ACHN (cell line): ENCODE measurements at regions not wholly inside any gene's neighbourhood (a gene's known extent, or its start where the extent isn't known, plus 50 kb on each side); places are given as distances from the start of the nearest gene placed in this dataset.
"Not testable (repeated sequence)": the region's sequence is repeated elsewhere in the genome, so short reads cannot be mapped to it uniquely, and the experiment has no call there.

Source experiments
- DNase-seq: peaks from one replicate; pipeline ENCODE4 v3.0.0-alpha.2; 2015
- in situ Hi-C: cut with HindIII; loops from 2 replicates; pipeline ENCODE4 v1.10.0; 2017; ENCODE audit warnings: low sequenced_read_pairs, low pct_ligation_motif_present, low pct_unique_long_range_greater_than_20kb

GRCh38 chr4:148852092-148852699, 410.0 kb upstream of the NR3C2 start:
- in situ Hi-C loops: no loop called here
- DNase-seq: no peak

DNA sequence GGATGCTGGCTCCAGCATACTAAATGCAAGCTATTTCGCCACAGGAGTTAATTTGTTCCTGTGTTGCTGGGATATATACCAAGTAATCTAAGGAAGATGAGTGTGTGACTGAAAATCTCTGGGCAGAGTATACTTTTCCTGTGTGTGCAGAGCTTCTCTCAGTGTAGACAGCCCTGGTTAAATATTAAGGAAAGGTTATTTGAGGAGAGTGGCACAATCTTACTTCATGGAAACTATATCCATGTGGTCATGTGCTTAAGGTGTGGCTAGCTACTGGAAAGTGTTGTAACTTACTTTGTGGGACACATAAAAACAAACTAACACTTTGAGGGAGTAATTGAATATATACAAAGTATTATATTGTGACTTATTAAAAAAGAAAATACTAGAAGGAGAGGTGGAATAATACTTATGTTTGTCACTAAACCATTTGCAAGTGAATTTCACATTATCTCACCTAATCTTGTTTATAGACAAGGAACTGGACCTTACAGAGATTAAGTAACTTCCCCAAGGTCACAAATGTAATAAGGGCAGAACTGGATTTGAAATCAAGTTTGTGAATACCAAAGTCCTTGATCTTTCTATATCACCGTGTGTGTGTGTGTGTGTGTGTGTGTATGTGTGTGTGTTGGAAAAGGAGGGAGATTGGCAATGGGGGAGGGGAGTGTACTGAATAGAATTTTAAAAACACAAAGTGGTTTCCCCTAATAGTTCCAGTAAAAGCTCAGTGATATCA, 408.2 kb upstream of the NR3C2 start:
- DNase-seq: no peak
- in situ Hi-C loops: no loop called here

- in situ Hi-C loops: no loop called here
- DNase-seq: no peak
Measured at GRCh38 chr4:148849581-148849980, 407.4 kb upstream of the NR3C2 start.

DNA sequence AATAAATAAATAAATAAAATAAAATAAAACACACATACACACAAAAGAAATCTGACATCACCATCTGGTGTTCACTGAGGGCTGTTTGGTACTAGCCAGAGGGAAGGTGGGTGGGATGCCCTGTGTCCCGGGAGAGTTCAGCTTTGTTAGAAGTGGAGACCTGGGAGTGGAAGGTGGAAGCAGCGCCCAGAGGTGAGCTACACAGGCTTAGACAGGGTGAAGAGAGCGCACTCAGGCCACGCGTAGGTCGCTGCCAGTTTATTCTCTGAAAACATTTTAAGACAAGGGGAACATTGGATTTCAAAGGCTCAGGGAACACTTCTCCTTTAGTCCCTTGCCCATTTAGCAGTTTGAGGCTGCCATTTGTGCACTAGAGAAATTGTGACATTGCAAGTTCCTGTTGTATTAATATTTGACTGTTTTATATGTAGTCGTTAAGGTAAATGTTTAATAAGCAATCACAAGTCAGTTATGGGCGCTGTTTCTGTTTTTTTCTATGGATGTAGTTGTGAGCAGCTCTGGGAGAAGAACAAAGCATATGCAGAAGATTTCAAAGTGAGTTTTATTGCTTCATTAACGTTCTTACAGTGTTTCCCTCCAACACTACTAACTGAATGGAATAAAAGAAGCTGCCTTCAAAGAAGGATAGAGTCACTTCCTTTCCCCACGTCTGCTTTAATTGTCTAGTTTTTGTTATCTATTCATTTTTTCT, 405.5 kb upstream of the NR3C2 start:
- DNase-seq: no peak
- in situ Hi-C loops: no loop called here

GRCh38 chr4:148845609-148846008, 403.4 kb upstream of the NR3C2 start:
- in situ Hi-C loops: no loop called here
- DNase-seq: no peak

- in situ Hi-C loops: no loop called here
- no peak for DNase-seq
Measured at GRCh38 chr4:148843625-148844024, 401.4 kb upstream of the NR3C2 start.

GRCh38 chr4:148842843-148843242, 400.6 kb upstream of the NR3C2 start:
- in situ Hi-C loops: no loop called here
- DNase-seq: no peak

- DNase-seq, in situ Hi-C loops: not testable (repeated sequence)
Measured at GRCh38 chr4:148837571-148837970, 395.4 kb upstream of the NR3C2 start.

DNA sequence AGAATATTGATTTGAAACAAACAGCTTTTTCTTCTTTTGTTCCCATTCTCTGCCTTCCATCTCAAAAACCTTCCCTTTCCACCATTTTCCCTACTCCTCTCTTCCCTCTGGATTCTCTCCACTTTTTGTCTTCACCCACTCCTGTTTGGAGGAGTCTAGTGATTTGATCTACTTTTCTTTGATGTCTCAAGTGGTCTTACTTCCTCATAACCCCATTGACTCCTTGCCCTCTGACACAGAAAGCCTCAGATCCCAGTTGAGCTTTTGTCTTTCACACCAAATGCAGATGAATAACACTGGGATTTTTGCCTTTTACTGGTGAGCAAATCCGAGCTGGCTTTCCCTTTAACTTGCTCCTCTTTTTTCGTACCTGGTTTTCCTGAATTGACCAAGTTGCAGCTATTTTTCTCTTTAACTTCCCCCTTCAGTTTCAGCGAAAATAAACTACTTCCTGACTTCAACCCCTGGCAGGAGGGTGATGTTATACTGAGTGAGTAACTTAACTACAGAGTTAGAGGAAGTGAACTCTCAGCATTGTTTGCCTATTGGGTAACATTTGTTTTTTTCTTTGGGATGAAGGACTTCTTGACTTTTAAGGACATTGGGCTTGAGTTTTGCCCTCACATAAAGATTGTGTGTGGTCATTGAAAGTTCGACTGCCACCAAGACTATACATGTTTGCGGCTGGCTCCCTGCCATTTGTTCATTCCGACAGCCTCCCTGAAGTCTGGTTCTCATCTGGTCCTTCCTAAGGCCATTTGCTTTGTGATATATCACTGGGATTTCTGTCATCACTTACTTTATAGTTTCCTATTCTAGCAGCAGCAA, 392.8 kb upstream of the NR3C2 start:
- in situ Hi-C loops: no loop called here
- DNase-seq: no peak

- in situ Hi-C loops: no loop called here
- peak; percentile 16 for DNase-seq
Measured at GRCh38 chr4:148831945-148832344, 389.7 kb upstream of the NR3C2 start.

GRCh38 chr4:148828291-148828690, 386.1 kb upstream of the NR3C2 start:
- no peak for DNase-seq
- in situ Hi-C loops: no loop called here

DNA sequence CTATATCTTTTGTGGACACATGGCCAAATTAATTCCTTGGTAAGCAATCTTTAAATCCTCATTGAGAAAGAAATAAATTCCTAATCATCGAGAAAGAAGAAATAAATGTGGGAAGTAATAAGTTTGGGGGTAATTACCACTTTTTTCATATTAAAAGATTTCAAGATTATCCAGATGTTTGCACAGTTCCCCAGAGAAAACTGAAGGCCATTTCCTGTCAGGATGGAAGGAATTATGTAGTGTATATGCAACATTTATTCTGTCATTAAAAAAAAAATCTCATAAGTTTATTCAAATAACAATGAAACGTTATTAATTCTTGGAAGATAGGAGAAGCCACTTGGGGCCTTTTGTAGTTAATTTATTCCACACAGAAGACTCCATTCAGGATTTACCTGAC, 385.6 kb upstream of the NR3C2 start:
- in situ Hi-C loops: no loop called here

DNA sequence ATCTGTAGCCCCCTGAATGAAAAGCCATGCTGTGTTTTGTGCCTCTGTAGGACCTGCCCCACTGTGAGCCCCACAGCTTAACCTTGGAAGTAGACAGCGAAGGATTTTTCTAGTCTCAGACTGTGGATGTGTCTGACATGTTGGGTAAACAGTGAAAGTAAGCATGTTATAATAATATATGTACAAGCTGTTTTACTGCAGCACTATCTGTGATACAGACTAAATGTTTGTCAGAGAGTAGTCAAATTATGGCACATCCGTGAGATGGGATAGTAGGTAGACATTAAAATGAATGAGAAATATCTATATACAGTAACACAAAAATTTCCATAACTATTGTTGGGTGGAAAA, 381.2 kb upstream of the NR3C2 start:
- DNase-seq: no peak
- in situ Hi-C loops: no loop called here

More for the DNA sequence above, 385.6 kb upstream of the NR3C2 start:
- no peak for DNase-seq

- DNase-seq: no peak
- in situ Hi-C loops: no loop called here
Measured at GRCh38 chr4:148822572-148823418, 380.6 kb upstream of the NR3C2 start.

GRCh38 chr4:148814030-148814429, 371.8 kb upstream of the NR3C2 start:
- in situ Hi-C loops: no loop called here
- DNase-seq: no peak

- in situ Hi-C loops: no loop called here
- DNase-seq: no peak
Measured at GRCh38 chr4:148813289-148813688, 371.1 kb upstream of the NR3C2 start.

DNA sequence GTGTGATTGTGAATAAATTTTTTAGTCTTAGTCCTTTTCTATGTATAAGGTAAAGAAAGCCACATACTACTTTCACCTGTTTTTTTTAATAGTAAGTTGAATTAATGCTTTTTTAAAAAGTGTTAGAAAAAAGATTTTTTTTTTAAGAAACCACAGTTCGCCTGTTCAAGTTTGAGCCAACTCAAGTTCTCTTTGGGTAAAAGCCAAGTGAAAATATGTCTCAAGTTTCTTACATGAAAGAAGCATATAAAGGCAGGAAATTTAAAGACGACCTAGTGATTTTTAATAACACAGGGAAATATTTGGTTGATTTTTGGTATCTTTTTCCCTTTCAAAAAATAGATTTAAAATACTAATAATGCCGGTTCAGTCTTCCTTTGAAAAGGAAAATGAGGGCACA, 369.9 kb upstream of the NR3C2 start:
- no peak for DNase-seq
- in situ Hi-C loops: no loop called here

DNA sequence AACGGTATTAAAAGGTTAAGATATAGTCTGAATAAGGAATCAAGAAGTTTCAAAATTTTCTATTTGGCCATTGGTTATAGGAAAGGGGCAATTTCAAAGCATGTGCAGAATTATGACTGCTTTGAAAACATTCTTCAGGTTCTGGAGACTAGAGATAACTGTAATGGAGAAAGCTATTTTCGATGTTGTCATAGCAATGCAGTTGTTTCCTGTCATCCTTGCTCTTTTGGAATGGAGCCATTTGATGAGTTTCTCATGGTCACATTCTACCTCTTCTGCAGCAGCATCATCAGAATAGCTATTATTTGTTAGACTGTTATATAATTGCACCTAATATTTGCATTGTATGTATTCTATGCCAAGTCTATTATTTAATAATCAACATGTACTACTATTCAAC, 368.2 kb upstream of the NR3C2 start:
- DNase-seq: no peak
- in situ Hi-C loops: no loop called here
